ENCODE measurements at regions not wholly inside any gene's neighbourhood (a gene's known extent, or its start where the extent isn't known, plus 50 kb on each side); places are given as distances from the start of the nearest gene placed in this dataset.

GRCh38 chr6:150668900-150669302 is 69.2 kb downstream of the PLEKHG1 start:
- no peak for TF ChIP-seq EZH2 (IDR thresholded peaks at IDR 0.05; ENCODE audit: borderline replicate concordance)
- TF ChIP-seq, protein P1, sequence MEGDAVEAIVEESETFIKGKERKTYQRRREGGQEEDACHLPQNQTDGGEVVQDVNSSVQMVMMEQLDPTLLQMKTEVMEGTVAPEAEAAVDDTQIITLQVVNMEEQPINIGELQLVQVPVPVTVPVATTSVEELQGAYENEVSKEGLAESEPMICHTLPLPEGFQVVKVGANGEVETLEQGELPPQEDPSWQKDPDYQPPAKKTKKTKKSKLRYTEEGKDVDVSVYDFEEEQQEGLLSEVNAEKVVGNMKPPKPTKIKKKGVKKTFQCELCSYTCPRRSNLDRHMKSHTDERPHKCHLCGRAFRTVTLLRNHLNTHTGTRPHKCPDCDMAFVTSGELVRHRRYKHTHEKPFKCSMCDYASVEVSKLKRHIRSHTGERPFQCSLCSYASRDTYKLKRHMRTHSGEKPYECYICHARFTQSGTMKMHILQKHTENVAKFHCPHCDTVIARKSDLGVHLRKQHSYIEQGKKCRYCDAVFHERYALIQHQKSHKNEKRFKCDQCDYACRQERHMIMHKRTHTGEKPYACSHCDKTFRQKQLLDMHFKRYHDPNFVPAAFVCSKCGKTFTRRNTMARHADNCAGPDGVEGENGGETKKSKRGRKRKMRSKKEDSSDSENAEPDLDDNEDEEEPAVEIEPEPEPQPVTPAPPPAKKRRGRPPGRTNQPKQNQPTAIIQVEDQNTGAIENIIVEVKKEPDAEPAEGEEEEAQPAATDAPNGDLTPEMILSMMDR (IDR thresholded peaks at IDR 0.05; ENCODE audit: poor library complexity) = no peak

All from hepatocyte (in vitro differentiated cells).